DND-41 (cell line): ENCODE measurements at regions not wholly inside any gene's neighbourhood (a gene's known extent, or its start where the extent isn't known, plus 50 kb on each side); places are given as distances from the start of the nearest gene placed in this dataset.

Experiments used
- CTCF ChIP-seq: IDR thresholded peaks from 2 replicates; pipeline ENCODE4 v1.5.1; 2012; ENCODE audit warnings: borderline replicate concordance, low read length, moderate library complexity, mild to moderate bottlenecking; ENCODE audit not compliant: poor library complexity, severe bottlenecking; ENCODE audit errors: extremely low read depth
- EZH2 ChIP-seq: IDR thresholded peaks from 3 replicates; pipeline ENCODE4 v1.6.1; 2012; ENCODE audit warnings: borderline replicate concordance, low read depth, mild to moderate bottlenecking, moderate library complexity, low read length, inconsistent platforms; ENCODE audit not compliant: severe bottlenecking

- no peak for TF ChIP-seq CTCF
- TF ChIP-seq EZH2 = no peak
Measured at GRCh38 chr15:38115121-38115520, 137.5 kb upstream of the SPRED1 start.
